HCT116 (cell line): ENCODE measurements at regions not wholly inside any gene's neighbourhood (a gene's known extent, or its start where the extent isn't known, plus 50 kb on each side); places are given as distances from the start of the nearest gene placed in this dataset.

Source experiments
- ATAC-seq: fragments of 200-7000 bp; cut with Tn5 transposase; 2 replicates; pipeline ENCODE4 v1.9.1; 2020; ENCODE audit warnings: mild to moderate bottlenecking, moderate library complexity
- BruUV-seq: library from RNA; stranded (reverse); fragments of 400-500 nt; replicated peaks from 2 replicates; lab custom pipeline; 2021; lab: Mats Ljungman, UMichigan
- CTCF ChIA-PET: fragments of 300-600 bp; sonication (Branson Sonifier 250); formaldehyde crosslinking; loops from one replicate; lab custom pipeline; 2021; ENCODE audit warnings: antibody characterized with exemption; lab: Charles Lee
- POLR2A ChIA-PET: fragments of 300-600, 350-600 bp; sonication (Branson Sonifier 250); formaldehyde crosslinking; loops from one replicate; lab custom pipeline; 2021; ENCODE audit warnings: antibody characterized with exemption; lab: Charles Lee
- RAD21 ChIA-PET, 2 experiments: fragments of 300-600 bp; sonication (Branson Sonifier 250); formaldehyde crosslinking; loops; one replicate each; lab custom pipeline; 2023; ENCODE audit warnings: low total read pairs in 2 of 2; ENCODE audit not compliant: uncharacterized antibody in 2 of 2, unreplicated experiment in 2 of 2, low non-redundant PET in 1 of 2; lab: Charles Lee
- DNase-seq: peaks from one replicate; pipeline ENCODE4 v3.0.0-alpha.2; 2010; ENCODE audit warnings: low read depth, low spot score
- H2AFZ ChIP-seq: fragments of 200-600 bp; shearing (Covaris generic), sonication (generic); 2 replicates; pipeline ENCODE4 v1.6.1; 2017; ENCODE audit warnings: low read depth, mixed run types, mixed read lengths, antibody characterized with exemption, low read length; ENCODE audit not compliant: poor library complexity, severe bottlenecking
- H3K27ac ChIP-seq: 2 replicates; pipeline ENCODE4 v1.5.1; 2012; ENCODE audit warnings: low read depth, low read length
- H3K27me3 ChIP-seq: fragments of 200-600 bp; sonication (generic); 2 replicates; pipeline ENCODE4 v1.6.1; 2016; ENCODE audit warnings: mixed run types, low read length, mixed read lengths; ENCODE audit not compliant: insufficient read depth
- H3K36me3 ChIP-seq, 2 experiments: fragments of 200-500 bp in 1 of 2; fragments of 200-600 bp in 1 of 2; sonication (Bioruptor generic) in 1 of 2; sonication (generic) in 1 of 2; 2 replicates each; pipeline versions ENCODE4 v1.5.1 to v1.6.1; 2014 to 2016; ENCODE audit warnings: low read length in 2 of 2, inconsistent platforms in 1 of 2, mixed read lengths in 1 of 2, mixed run types in 1 of 2; ENCODE audit not compliant: insufficient read depth in 2 of 2, control insufficient read depth in 1 of 2
- H3K4me1 ChIP-seq, 2 experiments: fragments of 200-600 bp in 1 of 2; sonication (generic) in 1 of 2; 2 replicates each; pipeline versions ENCODE4 v1.5.1 to v1.6.1; 2012 to 2017; ENCODE audit warnings: low read length in 2 of 2, inconsistent platforms in 1 of 2, mild to moderate bottlenecking in 1 of 2, mixed read lengths in 1 of 2, mixed run types in 1 of 2, moderate library complexity in 1 of 2; ENCODE audit not compliant: insufficient read depth in 2 of 2, control insufficient read depth in 1 of 2
- H3K4me2 ChIP-seq: fragments of 200-600 bp; sonication (generic); 2 replicates; pipeline ENCODE4 v1.6.1; 2017; ENCODE audit warnings: mixed run types, low read length, mixed read lengths
- H3K4me3 ChIP-seq, 2 experiments: fragments of 200-600 bp in 1 of 2; sonication (generic) in 1 of 2; replicated peaks in 1 of 2; 2 replicates each; pipeline ENCODE4 v1.5.1; 2011 to 2016; ENCODE audit warnings: low read length in 2 of 2, control low read depth in 1 of 2, low read depth in 1 of 2, mild to moderate bottlenecking in 1 of 2, mixed read lengths in 1 of 2, mixed run types in 1 of 2
- H3K79me2 ChIP-seq: fragments of 200-600 bp; sonication (generic); 2 replicates; pipeline ENCODE4 v1.6.1; 2017; ENCODE audit warnings: mild to moderate bottlenecking, mixed run types, low read length, moderate library complexity, mixed read lengths; ENCODE audit not compliant: insufficient read depth
- H3K9ac ChIP-seq: fragments of 200-600 bp; sonication (generic); 2 replicates; pipeline ENCODE4 v1.6.1; 2016; ENCODE audit warnings: low read length, mixed read lengths
- H3K9me2 ChIP-seq: fragments of 200-600 bp; sonication (generic), shearing (Covaris generic); 2 replicates; pipeline ENCODE4 v1.6.1; 2017; ENCODE audit warnings: mixed run types, mild to moderate bottlenecking, moderate library complexity; ENCODE audit not compliant: insufficient read depth
- H3K9me3 ChIP-seq, 2 experiments: fragments of 200-500 bp in 1 of 2; fragments of 200-600 bp in 1 of 2; sonication (Bioruptor generic) in 1 of 2; sonication (generic) in 1 of 2; 2 replicates each; pipeline ENCODE4 v1.6.1; 2014 to 2017; ENCODE audit warnings: low read length in 2 of 2, mixed read lengths in 2 of 2, inconsistent platforms in 1 of 2, low read depth in 1 of 2, mild to moderate bottlenecking in 1 of 2, mixed run types in 1 of 2, moderate library complexity in 1 of 2; ENCODE audit not compliant: control insufficient read depth in 1 of 2, insufficient read depth in 1 of 2
- H4K20me1 ChIP-seq: fragments of 200-600 bp; sonication (generic), shearing (Covaris generic); 2 replicates; pipeline ENCODE4 v1.6.1; 2017; ENCODE audit warnings: mixed run types, mild to moderate bottlenecking, moderate library complexity; ENCODE audit not compliant: insufficient read depth
- ATF3 ChIP-seq: IDR thresholded peaks from 2 replicates; pipeline ENCODE4 v1.6.1; 2012
- CBX3 ChIP-seq: IDR thresholded peaks from 2 replicates; pipeline ENCODE4 v1.6.1; 2012; ENCODE audit warnings: low read depth
- CEBPB ChIP-seq: IDR thresholded peaks from 2 replicates; pipeline ENCODE4 v1.6.1; 2012; ENCODE audit warnings: low read depth
- EGR1 ChIP-seq: IDR thresholded peaks from 2 replicates; pipeline ENCODE4 v1.6.1; 2012; ENCODE audit warnings: low read depth
- EZH2 ChIP-seq: fragments of 200-600 bp; sonication (generic); IDR thresholded peaks from 2 replicates; pipeline ENCODE4 v1.6.1; 2017; ENCODE audit warnings: antibody characterized with exemption, mixed run types
- FOSL1 ChIP-seq: IDR thresholded peaks from 2 replicates; pipeline ENCODE4 v1.6.1; 2012; ENCODE audit warnings: low read depth
- POLR2A ChIP-seq: IDR thresholded peaks from 2 replicates; pipeline ENCODE4 v1.7.0; 2011; ENCODE audit warnings: borderline replicate concordance; ENCODE audit not compliant: insufficient read depth, insufficient read length; ENCODE audit errors: extremely low read depth
- RAD21 ChIP-seq: IDR thresholded peaks from 2 replicates; pipeline ENCODE4 v1.6.1; 2012; ENCODE audit warnings: low read depth, mild to moderate bottlenecking
- SP1 ChIP-seq: IDR thresholded peaks from 2 replicates; pipeline ENCODE4 v1.6.1; 2012; ENCODE audit warnings: low read depth
- SRF ChIP-seq: IDR thresholded peaks from 2 replicates; pipeline ENCODE4 v1.6.1; 2012; ENCODE audit warnings: low read depth
- YY1 ChIP-seq: IDR thresholded peaks from 2 replicates; pipeline ENCODE4 v1.6.1; 2011; ENCODE audit warnings: low read length, low read depth, moderate library complexity, mild to moderate bottlenecking; ENCODE audit not compliant: insufficient replicate concordance; ENCODE audit errors: extremely low read depth
- ZNF274 ChIP-seq: fragments of 200-500 bp; sonication (Bioruptor generic); IDR thresholded peaks from 2 replicates; pipeline ENCODE4 v1.6.1; 2014; ENCODE audit warnings: mild to moderate bottlenecking, low read depth, low read length, inconsistent platforms
- intact Hi-C: fragments of 100-400 bp; cut with micrococcal nuclease; formaldehyde crosslinking; loops from 2 replicates; pipeline ENCODE4 v1.10.0; 2022
- TF ChIP-seq, protein P1 (sequence below): IDR thresholded peaks from 2 replicates; pipeline ENCODE4 v1.6.1; 2012; ENCODE audit warnings: low read depth
- TF ChIP-seq, protein P2 (sequence below): IDR thresholded peaks from 2 replicates; pipeline ENCODE4 v1.6.1; 2011; ENCODE audit warnings: mild to moderate bottlenecking, low read length, moderate library complexity; ENCODE audit not compliant: insufficient replicate concordance; ENCODE audit errors: extremely low read depth

- POLR2A ChIA-PET: no interaction called here
- no peaks in the 10 kb centered on the region for H3K9me2 ChIP-seq
These were observed 424.3 kb upstream of the CBLB start for GRCh38 chr3:106293161-106293560.

GRCh38 chr3:106294121-106294520 is 425.3 kb upstream of the CBLB start:
- Histone ChIP-seq H4K20me1 (no peaks in the 10 kb centered on the region), H3K36me3 (no peaks in the 10 kb centered on the region), H3K27ac (no peak overlapping the region), H3K9me2 (no peaks in the 10 kb centered on the region), H3K9me3 (no peaks in the 10 kb centered on the region), H2AFZ (no peak overlapping the region), H3K4me3 (no peak overlapping the region), H3K4me1 (peaks cover 0 to 3% of the 10 kb centered on the region in 2 experiments; a peak in 3 of 4 replicates), H3K27me3 (no peaks in the 10 kb centered on the region), H3K9ac (no peak overlapping the region), H3K4me2 (no peak overlapping the region), H3K79me2 (no peaks in the 10 kb centered on the region)
- BruUV-seq: no TSS peak
- no peak for DNase-seq
- CTCF ChIA-PET: no interaction called here
- POLR2A ChIA-PET: no interaction called here
- no peak for ATAC-seq
- RAD21 ChIA-PET: no interaction called here
- intact Hi-C loops: no loop called here
- TF ChIP-seq EZH2: no peak
- no peak for TF ChIP-seq EGR1
- no peak for TF ChIP-seq RAD21
- TF ChIP-seq FOSL1: no peak
- TF ChIP-seq POLR2A: no peak
- no peak for TF ChIP-seq SRF
- no peak for TF ChIP-seq ATF3
- TF ChIP-seq ZNF274: no peak
- TF ChIP-seq SP1: no peak
- TF ChIP-seq, protein P1, sequence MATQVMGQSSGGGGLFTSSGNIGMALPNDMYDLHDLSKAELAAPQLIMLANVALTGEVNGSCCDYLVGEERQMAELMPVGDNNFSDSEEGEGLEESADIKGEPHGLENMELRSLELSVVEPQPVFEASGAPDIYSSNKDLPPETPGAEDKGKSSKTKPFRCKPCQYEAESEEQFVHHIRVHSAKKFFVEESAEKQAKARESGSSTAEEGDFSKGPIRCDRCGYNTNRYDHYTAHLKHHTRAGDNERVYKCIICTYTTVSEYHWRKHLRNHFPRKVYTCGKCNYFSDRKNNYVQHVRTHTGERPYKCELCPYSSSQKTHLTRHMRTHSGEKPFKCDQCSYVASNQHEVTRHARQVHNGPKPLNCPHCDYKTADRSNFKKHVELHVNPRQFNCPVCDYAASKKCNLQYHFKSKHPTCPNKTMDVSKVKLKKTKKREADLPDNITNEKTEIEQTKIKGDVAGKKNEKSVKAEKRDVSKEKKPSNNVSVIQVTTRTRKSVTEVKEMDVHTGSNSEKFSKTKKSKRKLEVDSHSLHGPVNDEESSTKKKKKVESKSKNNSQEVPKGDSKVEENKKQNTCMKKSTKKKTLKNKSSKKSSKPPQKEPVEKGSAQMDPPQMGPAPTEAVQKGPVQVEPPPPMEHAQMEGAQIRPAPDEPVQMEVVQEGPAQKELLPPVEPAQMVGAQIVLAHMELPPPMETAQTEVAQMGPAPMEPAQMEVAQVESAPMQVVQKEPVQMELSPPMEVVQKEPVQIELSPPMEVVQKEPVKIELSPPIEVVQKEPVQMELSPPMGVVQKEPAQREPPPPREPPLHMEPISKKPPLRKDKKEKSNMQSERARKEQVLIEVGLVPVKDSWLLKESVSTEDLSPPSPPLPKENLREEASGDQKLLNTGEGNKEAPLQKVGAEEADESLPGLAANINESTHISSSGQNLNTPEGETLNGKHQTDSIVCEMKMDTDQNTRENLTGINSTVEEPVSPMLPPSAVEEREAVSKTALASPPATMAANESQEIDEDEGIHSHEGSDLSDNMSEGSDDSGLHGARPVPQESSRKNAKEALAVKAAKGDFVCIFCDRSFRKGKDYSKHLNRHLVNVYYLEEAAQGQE: no peak
- no peak for TF ChIP-seq CBX3

More at GRCh38 chr3:106293161-106293560, 424.3 kb upstream of the CBLB start:
- ChIA-PET CTCF (no interaction called here), RAD21 (no interaction called here)
- no peak for DNase-seq
- no TSS peak for BruUV-seq
- no peak overlapping the region for H3K27ac ChIP-seq
- no peaks in the 10 kb centered on the region for H4K20me1 ChIP-seq
- H3K36me3 ChIP-seq: no peaks in the 10 kb centered on the region
- H3K9ac ChIP-seq: no peak overlapping the region
- intact Hi-C loops: no loop called here
- H2AFZ ChIP-seq: no peak overlapping the region
- no peaks in the 10 kb centered on the region for H3K27me3 ChIP-seq
- TF ChIP-seq CEBPB (no peak), FOSL1 (no peak), YY1 (no peak)
- TF ChIP-seq, protein P2, sequence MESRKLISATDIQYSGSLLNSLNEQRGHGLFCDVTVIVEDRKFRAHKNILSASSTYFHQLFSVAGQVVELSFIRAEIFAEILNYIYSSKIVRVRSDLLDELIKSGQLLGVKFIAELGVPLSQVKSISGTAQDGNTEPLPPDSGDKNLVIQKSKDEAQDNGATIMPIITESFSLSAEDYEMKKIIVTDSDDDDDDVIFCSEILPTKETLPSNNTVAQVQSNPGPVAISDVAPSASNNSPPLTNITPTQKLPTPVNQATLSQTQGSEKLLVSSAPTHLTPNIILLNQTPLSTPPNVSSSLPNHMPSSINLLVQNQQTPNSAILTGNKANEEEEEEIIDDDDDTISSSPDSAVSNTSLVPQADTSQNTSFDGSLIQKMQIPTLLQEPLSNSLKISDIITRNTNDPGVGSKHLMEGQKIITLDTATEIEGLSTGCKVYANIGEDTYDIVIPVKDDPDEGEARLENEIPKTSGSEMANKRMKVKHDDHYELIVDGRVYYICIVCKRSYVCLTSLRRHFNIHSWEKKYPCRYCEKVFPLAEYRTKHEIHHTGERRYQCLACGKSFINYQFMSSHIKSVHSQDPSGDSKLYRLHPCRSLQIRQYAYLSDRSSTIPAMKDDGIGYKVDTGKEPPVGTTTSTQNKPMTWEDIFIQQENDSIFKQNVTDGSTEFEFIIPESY: no peak
- no peak for ATAC-seq
- H3K4me3 ChIP-seq: no peak overlapping the region
- no peak overlapping the region for H3K4me2 ChIP-seq
- H3K9me3 ChIP-seq: no peaks in the 10 kb centered on the region
- no peaks in the 10 kb centered on the region for H3K4me1 ChIP-seq
- no peaks in the 10 kb centered on the region for H3K79me2 ChIP-seq
